Psoas muscle (tissue), 7 donors: ENCODE measurements at regions not wholly inside any gene's neighbourhood (a gene's known extent, or its start where the extent isn't known, plus 50 kb on each side); places are given as distances from the start of the nearest gene placed in this dataset.

Experiments used
- ATAC-seq, 4 donors: fragments of 200-7000 bp; cut with Tn5 transposase; one replicate each; pipeline ENCODE4 v1.9.1; 2020; ENCODE audit warnings: moderate library complexity in 3 of 4, mild to moderate bottlenecking in 2 of 4
- DNase-seq, 2 donors: peaks; one replicate each; pipeline ENCODE4 v3.0.0-alpha.2; 2020
- H3K27ac ChIP-seq: fragments of 200-600 bp; one replicate; pipeline ENCODE4 v1.8.0; 2022
- H3K27me3 ChIP-seq, 3 donors: fragments of 200-600 bp in 1 of 3; one replicate each; pipeline versions ENCODE4 v1.6.1 to v1.8.0; 2013 to 2022; ENCODE audit warnings: low read length in 2 of 3, mild to moderate bottlenecking in 2 of 3, moderate library complexity in 1 of 3; ENCODE audit not compliant: insufficient read depth in 3 of 3
- H3K36me3 ChIP-seq, 2 donors: fragments of 200-600 bp in 1 of 2; one replicate each; pipeline versions ENCODE4 v1.6.1 to v1.8.0; 2013 to 2022; ENCODE audit warnings: low read depth in 1 of 2, mild to moderate bottlenecking in 1 of 2, moderate library complexity in 1 of 2; ENCODE audit not compliant: insufficient read depth in 1 of 2
- H3K4me1 ChIP-seq: fragments of 200-600 bp; one replicate; pipeline ENCODE4 v1.8.0; 2022
- H3K4me3 ChIP-seq: fragments of 200-600 bp; one replicate; pipeline ENCODE4 v1.8.0; 2022; ENCODE audit warnings: mild to moderate bottlenecking
- H3K9me3 ChIP-seq: fragments of 200-600 bp; one replicate; pipeline ENCODE4 v1.8.0; 2022
- CTCF ChIP-seq: fragments of 200-600 bp; IDR thresholded peaks from one replicate; pipeline ENCODE4 v1.8.0; 2022; ENCODE audit warnings: antibody characterized with exemption
- WGBS, 3 donors: extraction: QIAGEN DNeasy Blood & Tissue Kit; methylation state at CpG; one replicate each; pipeline versions ENCODE4 v1.1.6 to v1.1.7; 2013; 5-methylcytosine and 5-hydroxymethylcytosine counted together
- intact Hi-C, 2 donors: fragments of 100-400 bp; cut with DNase I; formaldehyde crosslinking; loops; one replicate each; pipeline versions ENCODE4 v1.11.0 to v1.14.2; 2022
- donor health status: healthy with polysubstance abuse.
- donor health status: DM: no; HTN: no; CAD: no; lungs with moderate emphysema.
- donor health status: Bipolar disorder and iron deficiency.
- donor health status: healthy.
- donor health status: DM: yes; HTN: yes; CAD: no.
- donor health status: DM: no; HTN: no; CAD: no.
- donor health status: DM: yes; HTN: yes; CAD: no.

GRCh38 chr14:85934886-85935254 is 404.9 kb downstream of the FLRT2 start:
- intact Hi-C loops = no loop called here
- H3K27ac ChIP-seq = no peak overlapping the region
- no peak for ATAC-seq
- no peak for DNase-seq
- H3K4me3 ChIP-seq = peak overlapping the region; percentile 54
- H3K9me3 ChIP-seq = peaks cover 10% of the 10 kb centered on the region
- no peaks in the 10 kb centered on the region for H3K36me3 ChIP-seq
- TF ChIP-seq CTCF = no peak
- WGBS, 3 donors = 52 to 70% (median 66%) methylated on average over 3 of the region's 3 CpGs
- no peaks in the 10 kb centered on the region for H3K4me1 ChIP-seq
- no peaks in the 10 kb centered on the region for H3K27me3 ChIP-seq

GRCh38 chr14:85934123-85934885 is 404.4 kb downstream of the FLRT2 start:
- peak overlapping the region; percentile 54 for H3K4me3 ChIP-seq
- no peaks in the 10 kb centered on the region for H3K36me3 ChIP-seq
- 68 to 75% (median 72%) methylated on average over 12 of the region's 12 CpGs for WGBS, 3 donors
- ATAC-seq = no peak
- H3K27me3 ChIP-seq = no peaks in the 10 kb centered on the region
- intact Hi-C loops = no loop called here
- no peaks in the 10 kb centered on the region for H3K4me1 ChIP-seq
- H3K27ac ChIP-seq = no peak overlapping the region
- TF ChIP-seq CTCF = no peak
- H3K9me3 ChIP-seq = peaks cover 10% of the 10 kb centered on the region
- no peak for DNase-seq

- WGBS, 3 donors = 59 to 80% (median 70%) methylated on average over 3 of the region's 3 CpGs
- DNase-seq = no peak
- Histone ChIP-seq H3K36me3 (no peaks in the 10 kb centered on the region), H3K9me3 (no peaks in the 10 kb centered on the region), H3K4me1 (no peaks in the 10 kb centered on the region), H3K27ac (no peak overlapping the region), H3K27me3 (no peaks in the 10 kb centered on the region), H3K4me3 (no peak overlapping the region)
- no peak for TF ChIP-seq CTCF
- intact Hi-C loops = no loop called here
- no peak for ATAC-seq
These were observed 391.3 kb downstream of the FLRT2 start for GRCh38 chr14:85921241-85921640.

- intact Hi-C loops = no loop called here
- WGBS, 3 donors = 82 to 87% (median 85%) methylated on average over 4 of the region's 4 CpGs
- no peak overlapping the region for H3K4me3 ChIP-seq
These were observed 387.8 kb downstream of the FLRT2 start for GRCh38 chr14:85917716-85918115.

More at GRCh38 chr14:85917716-85918115, 387.8 kb downstream of the FLRT2 start:
- Histone ChIP-seq H3K4me1 (no peaks in the 10 kb centered on the region), H3K27me3 (no peaks in the 10 kb centered on the region), H3K9me3 (no peaks in the 10 kb centered on the region), H3K36me3 (no peaks in the 10 kb centered on the region), H3K27ac (no peak overlapping the region)
- ATAC-seq (no peak), DNase-seq (no peak)
- no peak for TF ChIP-seq CTCF
